DOHH2 (cell line): ENCODE measurements at regions not wholly inside any gene's neighbourhood (a gene's known extent, or its start where the extent isn't known, plus 50 kb on each side); places are given as distances from the start of the nearest gene placed in this dataset.

ENCODE experiments used
- CTCF ChIP-seq: fragments of 200-600 bp; sonication (generic); IDR thresholded peaks from one replicate; pipeline ENCODE4 v1.5.1; 2014; ENCODE audit warnings: antibody characterized with exemption, mild to moderate bottlenecking, low read depth, low read length; ENCODE audit not compliant: poor library complexity, severe bottlenecking
- EZH2phosphoT487 ChIP-seq: fragments of 200-600 bp; sonication (generic); IDR thresholded peaks from 2 replicates; pipeline ENCODE4 v1.6.1; 2017; ENCODE audit warnings: borderline replicate concordance, mild to moderate bottlenecking, antibody characterized with exemption, low read length, moderate library complexity, mixed read lengths

DNA sequence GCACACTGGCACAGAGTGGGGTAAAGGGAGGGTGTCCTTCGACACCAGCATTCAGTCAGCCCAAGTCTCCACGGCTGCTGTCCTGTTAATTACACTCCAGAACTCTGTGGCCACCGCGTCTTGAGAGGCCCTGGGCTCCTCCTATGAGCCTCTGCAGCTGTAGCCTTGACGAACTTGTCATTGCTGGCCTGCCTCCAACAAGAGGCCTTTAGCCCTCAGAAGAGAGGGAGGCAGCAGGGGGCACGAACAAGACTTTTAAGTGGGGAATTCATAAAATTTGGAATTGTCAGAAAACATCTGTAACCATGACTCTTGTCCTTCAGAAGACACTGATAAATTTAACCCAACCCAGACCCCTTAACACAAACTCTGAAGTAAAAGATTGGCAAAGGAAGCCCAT, 241.9 kb downstream of the UQCRFS1 start:
- no peak for TF ChIP-seq CTCF
- TF ChIP-seq EZH2phosphoT487: no peak
